WTC11 (cell line): ENCODE measurements at regions not wholly inside any gene's neighbourhood (a gene's known extent, or its start where the extent isn't known, plus 50 kb on each side); places are given as distances from the start of the nearest gene placed in this dataset.
"Not testable (repeated sequence)": the region's sequence is repeated elsewhere in the genome, so short reads cannot be mapped to it uniquely, and the experiment has no call there.

Experiments
- ATAC-seq: fragments of 200-7000 bp; cut with Tn5 transposase; 2 replicates; pipeline ENCODE4 v1.10.0; 2021; ENCODE audit warnings: mild to moderate bottlenecking, moderate library complexity
- CTCF ChIA-PET: fragments of 300-600 bp; sonication (Branson Sonifier 250); formaldehyde crosslinking; loops from one replicate; lab custom pipeline; 2021; ENCODE audit warnings: antibody characterized with exemption; lab: Charles Lee
- POLR2A ChIA-PET: fragments of 350-600 bp; sonication (Branson Sonifier 250); formaldehyde crosslinking; loops from one replicate; lab custom pipeline; 2021; ENCODE audit warnings: antibody characterized with exemption; lab: Charles Lee
- DNase-seq: peaks from one replicate; pipeline ENCODE4 v3.0.0; 2021; ENCODE audit warnings: low spot score
- H3K27ac Mint-ChIP-seq: 2 replicates; pipeline ENCODE4 v1.8.0; 2021; ENCODE audit warnings: mixed read lengths
- H3K27me3 Mint-ChIP-seq: 2 replicates; pipeline ENCODE4 v1.8.0; 2021; ENCODE audit warnings: low read depth, mild to moderate bottlenecking, moderate library complexity, mixed read lengths
- H3K36me3 Mint-ChIP-seq: 2 replicates; pipeline ENCODE4 v1.8.0; 2021; ENCODE audit warnings: mixed read lengths
- H3K4me1 Mint-ChIP-seq: 2 replicates; pipeline ENCODE4 v1.8.0; 2022; ENCODE audit warnings: mixed read lengths
- H3K4me3 Mint-ChIP-seq: 2 replicates; pipeline ENCODE4 v1.8.0; 2021; ENCODE audit warnings: mild to moderate bottlenecking, moderate library complexity, mixed read lengths
- H3K9me3 Mint-ChIP-seq: 2 replicates; pipeline ENCODE4 v1.8.0; 2021; ENCODE audit warnings: mixed read lengths
- CREM ChIP-seq: sonication (generic); formaldehyde crosslinking; IDR thresholded peaks from 2 replicates; pipeline ENCODE4 v1.8.1; 2022; ENCODE audit warnings: mild to moderate bottlenecking, missing genetic modification reagents, moderate library complexity
- FOXJ3 ChIP-seq: sonication (generic); formaldehyde crosslinking; IDR thresholded peaks from 2 replicates; pipeline ENCODE4 v1.9.0; 2021; ENCODE audit warnings: missing genetic modification reagents, mild to moderate bottlenecking, borderline replicate concordance
- JAZF1 ChIP-seq: fragments of 250-450 bp; sonication (Bioruptor Pico); IDR thresholded peaks from 2 replicates; pipeline ENCODE4 v1.9.0; 2021; ENCODE audit warnings: moderate library complexity, mild to moderate bottlenecking, inconsistent platforms
- MAX ChIP-seq: sonication (generic); formaldehyde crosslinking; IDR thresholded peaks from 2 replicates; pipeline ENCODE4 v1.8.0; 2022; ENCODE audit warnings: mild to moderate bottlenecking, missing genetic modification reagents
- PRDM15 ChIP-seq: sonication (generic); formaldehyde crosslinking; IDR thresholded peaks from 2 replicates; pipeline ENCODE4 v1.8.0; 2022; ENCODE audit warnings: missing genetic modification reagents
- TCF7 ChIP-seq: sonication (generic); formaldehyde crosslinking; IDR thresholded peaks from 2 replicates; pipeline ENCODE4 v1.8.0; 2022; ENCODE audit warnings: mild to moderate bottlenecking, low read depth, missing genetic modification reagents, moderate library complexity
- USF1 ChIP-seq: sonication (generic); formaldehyde crosslinking; IDR thresholded peaks from 2 replicates; pipeline ENCODE4 v1.8.0; 2022; ENCODE audit warnings: mild to moderate bottlenecking, missing genetic modification reagents
- ZBTB43 ChIP-seq: sonication (generic); formaldehyde crosslinking; IDR thresholded peaks from 2 replicates; pipeline ENCODE4 v1.8.1; 2023; ENCODE audit warnings: mild to moderate bottlenecking, missing genetic modification reagents
- ZMAT4 ChIP-seq: fragments of 250-450 bp; sonication (Bioruptor Pico); IDR thresholded peaks from 2 replicates; pipeline ENCODE4 v1.9.0; 2021; ENCODE audit warnings: mild to moderate bottlenecking
- ZNF121 ChIP-seq: sonication (generic); formaldehyde crosslinking; IDR thresholded peaks from 2 replicates; pipeline ENCODE4 v1.8.0; 2023; ENCODE audit warnings: missing genetic modification reagents
- ZNF263 ChIP-seq: sonication (generic); formaldehyde crosslinking; IDR thresholded peaks from 2 replicates; pipeline ENCODE4 v1.8.1; 2022; ENCODE audit warnings: low read depth, mild to moderate bottlenecking, moderate library complexity, missing genetic modification reagents
- ZNF425 ChIP-seq: fragments of 250-450 bp; sonication (Bioruptor Pico); conservative IDR thresholded peaks from 2 replicates; pipeline ENCODE4 v1.9.0; 2021; ENCODE audit warnings: mild to moderate bottlenecking

- TF ChIP-seq PRDM15 (no peak), JAZF1 (CRISPR knock-in tag) (no peak), ZNF263 (CRISPR knock-in tag) (no peak)
Observed at GRCh38 chr7:98764946-98765345, 104.9 kb downstream of the TMEM130 start (continued).

- H3K27me3 Mint-ChIP-seq, H3K36me3 Mint-ChIP-seq, H3K27ac Mint-ChIP-seq, H3K9me3 Mint-ChIP-seq, POLR2A ChIA-PET, H3K4me3 Mint-ChIP-seq, DNase-seq, ATAC-seq: not testable (repeated sequence)
- CTCF ChIA-PET: interaction anchor here (1.2 to 5.6 kb wide), 4 partner anchors 14 to 67 kb away, joined by 4 to 35 read pairs (median 14); no protein-coding TSS in a partner anchor
- peaks cover 30% of the 10 kb centered on the region for H3K4me1 Mint-ChIP-seq
Observed at GRCh38 chr7:98770085-98770484, 99.7 kb downstream of the TMEM130 start.

- CTCF ChIA-PET: interaction anchor here (0.7 to 5.6 kb wide), 6 partner anchors 26 to 350 kb away, joined by 3 to 35 read pairs (median 10); partner anchors contain the start of gene NPTX2
- ATAC-seq (peak; percentile 71), DNase-seq (peak; percentile 25)
- Mint-ChIP-seq H3K27me3 (peaks cover 8% of the 10 kb centered on the region), H3K4me1 (peaks cover 38% of the 10 kb centered on the region), H3K4me3 (peak overlapping the region; percentile 60), H3K27ac (peak overlapping the region; percentile 76), H3K9me3 (no peaks in the 10 kb centered on the region), H3K36me3 (no peaks in the 10 kb centered on the region)
- POLR2A ChIA-PET: interaction anchor here (1.1 kb wide), 1 partner anchor 60 kb away, joined by 3 read pairs; no protein-coding TSS in a partner anchor
- TF ChIP-seq MAX (CRISPR knock-in tag): no peak
- no peak for TF ChIP-seq ZNF425
- no peak for TF ChIP-seq TCF7 (CRISPR knock-in tag)
- TF ChIP-seq ZMAT4 (CRISPR knock-in tag): no peak
- no peak for TF ChIP-seq PRDM15
- no peak for TF ChIP-seq ZNF121 (CRISPR knock-in tag)
- no peak for TF ChIP-seq USF1 (CRISPR knock-in tag)
- no peak for TF ChIP-seq ZBTB43
- no peak for TF ChIP-seq FOXJ3 (CRISPR knock-in tag)
- no peak for TF ChIP-seq CREM (CRISPR knock-in tag)
Observed at GRCh38 chr7:98771519-98771918, 98.3 kb downstream of the TMEM130 start.
